ENCODE measurements at regions not wholly inside any gene's neighbourhood (a gene's known extent, or its start where the extent isn't known, plus 50 kb on each side); places are given as distances from the start of the nearest gene placed in this dataset.

DNA sequence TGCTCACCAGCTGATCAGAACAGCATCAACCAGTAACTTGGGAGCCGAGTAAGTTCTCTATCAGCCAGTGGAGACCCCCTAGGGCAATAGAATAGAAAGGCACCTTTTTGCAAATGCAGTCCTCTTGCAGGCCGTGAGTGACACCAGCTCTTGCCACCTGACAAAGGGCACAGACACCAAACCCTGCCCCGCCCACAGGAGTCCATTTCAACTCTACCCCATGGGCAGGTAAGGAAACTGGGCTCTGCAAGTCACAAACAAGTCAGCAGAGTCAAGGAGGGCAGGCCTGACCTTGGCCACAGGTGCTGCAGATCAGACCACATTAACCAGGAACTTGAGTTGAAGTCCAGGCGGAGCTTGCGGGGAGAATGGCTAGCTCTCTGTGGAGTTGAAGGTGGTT is 77.4 kb upstream of the SPATA13 start:
- TF ChIP-seq EZH2 (IDR thresholded peaks at IDR 0.05; ENCODE audit: borderline replicate concordance, insufficient read depth, low read length, poor library complexity, severe bottlenecking) (no peak), POLR2AphosphoS5 (IDR thresholded peaks at IDR 0.05) (no peak), MXI1 (conservative IDR thresholded peaks at IDR 0.05; ENCODE audit: poor library complexity, severe bottlenecking) (no peak)
- TF ChIP-seq, protein P1, sequence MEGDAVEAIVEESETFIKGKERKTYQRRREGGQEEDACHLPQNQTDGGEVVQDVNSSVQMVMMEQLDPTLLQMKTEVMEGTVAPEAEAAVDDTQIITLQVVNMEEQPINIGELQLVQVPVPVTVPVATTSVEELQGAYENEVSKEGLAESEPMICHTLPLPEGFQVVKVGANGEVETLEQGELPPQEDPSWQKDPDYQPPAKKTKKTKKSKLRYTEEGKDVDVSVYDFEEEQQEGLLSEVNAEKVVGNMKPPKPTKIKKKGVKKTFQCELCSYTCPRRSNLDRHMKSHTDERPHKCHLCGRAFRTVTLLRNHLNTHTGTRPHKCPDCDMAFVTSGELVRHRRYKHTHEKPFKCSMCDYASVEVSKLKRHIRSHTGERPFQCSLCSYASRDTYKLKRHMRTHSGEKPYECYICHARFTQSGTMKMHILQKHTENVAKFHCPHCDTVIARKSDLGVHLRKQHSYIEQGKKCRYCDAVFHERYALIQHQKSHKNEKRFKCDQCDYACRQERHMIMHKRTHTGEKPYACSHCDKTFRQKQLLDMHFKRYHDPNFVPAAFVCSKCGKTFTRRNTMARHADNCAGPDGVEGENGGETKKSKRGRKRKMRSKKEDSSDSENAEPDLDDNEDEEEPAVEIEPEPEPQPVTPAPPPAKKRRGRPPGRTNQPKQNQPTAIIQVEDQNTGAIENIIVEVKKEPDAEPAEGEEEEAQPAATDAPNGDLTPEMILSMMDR (IDR thresholded peaks at IDR 0.05; ENCODE audit: poor library complexity, severe bottlenecking): no peak
- TF ChIP-seq, protein P2, sequence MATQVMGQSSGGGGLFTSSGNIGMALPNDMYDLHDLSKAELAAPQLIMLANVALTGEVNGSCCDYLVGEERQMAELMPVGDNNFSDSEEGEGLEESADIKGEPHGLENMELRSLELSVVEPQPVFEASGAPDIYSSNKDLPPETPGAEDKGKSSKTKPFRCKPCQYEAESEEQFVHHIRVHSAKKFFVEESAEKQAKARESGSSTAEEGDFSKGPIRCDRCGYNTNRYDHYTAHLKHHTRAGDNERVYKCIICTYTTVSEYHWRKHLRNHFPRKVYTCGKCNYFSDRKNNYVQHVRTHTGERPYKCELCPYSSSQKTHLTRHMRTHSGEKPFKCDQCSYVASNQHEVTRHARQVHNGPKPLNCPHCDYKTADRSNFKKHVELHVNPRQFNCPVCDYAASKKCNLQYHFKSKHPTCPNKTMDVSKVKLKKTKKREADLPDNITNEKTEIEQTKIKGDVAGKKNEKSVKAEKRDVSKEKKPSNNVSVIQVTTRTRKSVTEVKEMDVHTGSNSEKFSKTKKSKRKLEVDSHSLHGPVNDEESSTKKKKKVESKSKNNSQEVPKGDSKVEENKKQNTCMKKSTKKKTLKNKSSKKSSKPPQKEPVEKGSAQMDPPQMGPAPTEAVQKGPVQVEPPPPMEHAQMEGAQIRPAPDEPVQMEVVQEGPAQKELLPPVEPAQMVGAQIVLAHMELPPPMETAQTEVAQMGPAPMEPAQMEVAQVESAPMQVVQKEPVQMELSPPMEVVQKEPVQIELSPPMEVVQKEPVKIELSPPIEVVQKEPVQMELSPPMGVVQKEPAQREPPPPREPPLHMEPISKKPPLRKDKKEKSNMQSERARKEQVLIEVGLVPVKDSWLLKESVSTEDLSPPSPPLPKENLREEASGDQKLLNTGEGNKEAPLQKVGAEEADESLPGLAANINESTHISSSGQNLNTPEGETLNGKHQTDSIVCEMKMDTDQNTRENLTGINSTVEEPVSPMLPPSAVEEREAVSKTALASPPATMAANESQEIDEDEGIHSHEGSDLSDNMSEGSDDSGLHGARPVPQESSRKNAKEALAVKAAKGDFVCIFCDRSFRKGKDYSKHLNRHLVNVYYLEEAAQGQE (IDR thresholded peaks at IDR 0.05; ENCODE audit: borderline replicate concordance): no peak
- Histone ChIP-seq H3K36me3 (ENCODE audit: insufficient read depth, low read length) (no peaks in the 10 kb centered on the region), H3K9me3 (ENCODE audit: low read length) (no peaks in the 10 kb centered on the region), H3K27ac (ENCODE audit: low read length) (peak overlapping the region; percentile 95), H3F3A (ENCODE audit: insufficient read depth, low read length, poor library complexity, severe bottlenecking) (peaks cover 6% of the 10 kb centered on the region), H4K20me1 (ENCODE audit: insufficient read depth) (no peaks in the 10 kb centered on the region), H3K4me3 (ENCODE audit: low read length) (peak overlapping the region; percentile 58), H2AFZ (ENCODE audit: low read depth, low read length) (no peak overlapping the region), H3K27me3 (ENCODE audit: insufficient read depth, low read depth, low read length) (no peaks in the 10 kb centered on the region), H3K9me2 (ENCODE audit: insufficient read depth, low read length) (no peaks in the 10 kb centered on the region), H3K4me2 (ENCODE audit: low read length) (peak overlapping the region; percentile 41), H3K9ac (ENCODE audit: low read length) (peak overlapping the region; percentile 72), H3K79me2 (replicated peaks; ENCODE audit: insufficient read depth, low read length) (no peaks in the 10 kb centered on the region)

DNA sequence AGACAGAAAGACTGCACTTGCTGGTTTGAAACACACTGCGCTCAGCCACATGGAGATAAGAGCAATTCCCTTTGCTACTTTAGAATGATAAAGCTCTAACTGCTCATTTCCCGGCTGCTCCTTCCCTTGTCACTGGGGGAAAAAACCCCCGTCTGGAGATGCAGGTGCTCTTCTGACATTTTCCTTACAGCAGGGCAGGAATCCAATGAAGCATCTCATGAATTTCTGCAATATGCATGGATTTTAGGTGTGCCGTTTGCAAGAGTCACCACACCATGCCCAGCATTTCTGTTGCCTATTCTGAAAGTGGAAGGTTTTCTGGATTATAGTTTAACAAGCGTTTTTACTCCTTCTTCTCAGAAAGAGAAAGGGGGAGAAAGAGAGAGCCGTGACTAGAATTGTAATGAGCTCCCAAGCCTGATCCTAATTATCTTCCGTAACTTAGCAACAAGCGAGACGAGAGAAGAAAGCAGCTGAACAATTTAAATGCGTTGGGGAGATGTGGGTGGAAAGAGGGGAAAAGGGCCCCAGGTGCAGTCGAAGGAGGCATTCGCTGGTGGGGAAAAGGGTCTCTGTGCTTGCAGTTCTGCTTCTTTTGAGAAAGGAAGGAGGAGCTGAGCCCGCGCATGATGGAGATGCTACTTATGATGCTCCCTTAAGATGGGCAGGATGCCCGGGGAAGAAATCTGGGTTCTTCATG is 76.6 kb upstream of the SPATA13 start:
- Histone ChIP-seq H3K36me3 (ENCODE audit: insufficient read depth, low read length) (no peaks in the 10 kb centered on the region), H3K4me2 (ENCODE audit: low read length) (peak overlapping the region; percentile 41), H3K4me3 (ENCODE audit: low read length) (peak overlapping the region; percentile 58), H3F3A (ENCODE audit: insufficient read depth, low read length, poor library complexity, severe bottlenecking) (peaks cover 6% of the 10 kb centered on the region), H3K9me2 (ENCODE audit: insufficient read depth, low read length) (no peaks in the 10 kb centered on the region), H3K9ac (ENCODE audit: low read length) (peak overlapping the region; percentile 72), H3K9me3 (ENCODE audit: low read length) (no peaks in the 10 kb centered on the region), H4K20me1 (ENCODE audit: insufficient read depth) (no peaks in the 10 kb centered on the region), H2AFZ (ENCODE audit: low read depth, low read length) (peak overlapping the region; percentile 22), H3K27ac (ENCODE audit: low read length) (peak overlapping the region; percentile 95), H3K79me2 (replicated peaks; ENCODE audit: insufficient read depth, low read length) (no peaks in the 10 kb centered on the region), H3K27me3 (ENCODE audit: insufficient read depth, low read depth, low read length) (no peaks in the 10 kb centered on the region)
- TF ChIP-seq EP300 (conservative IDR thresholded peaks at IDR 0.05; ENCODE audit: poor library complexity, severe bottlenecking): peak; percentile 77
- peak; percentile 54 for TF ChIP-seq RAD21 (conservative IDR thresholded peaks at IDR 0.05)
- TF ChIP-seq, protein P1 (IDR thresholded peaks at IDR 0.05; ENCODE audit: poor library complexity, severe bottlenecking): no peak
- peak; percentile 78 for TF ChIP-seq TAF1 (IDR thresholded peaks at IDR 0.05; ENCODE audit: low read depth)
- TF ChIP-seq EZH2 (IDR thresholded peaks at IDR 0.05; ENCODE audit: borderline replicate concordance, insufficient read depth, low read length, poor library complexity, severe bottlenecking): no peak
- TF ChIP-seq SMC3 (conservative IDR thresholded peaks at IDR 0.05; ENCODE audit: poor library complexity): peak; percentile 66
- TF ChIP-seq MXI1 (conservative IDR thresholded peaks at IDR 0.05; ENCODE audit: poor library complexity, severe bottlenecking): peak; percentile 63
- TF ChIP-seq, protein P2 (IDR thresholded peaks at IDR 0.05; ENCODE audit: borderline replicate concordance): peak; percentile 93
- peak; percentile 62 for TF ChIP-seq POLR2AphosphoS5 (IDR thresholded peaks at IDR 0.05)

Data from neural cell (in vitro differentiated cells).